ENCODE measurements at regions not wholly inside any gene's neighbourhood (a gene's known extent, or its start where the extent isn't known, plus 50 kb on each side); places are given as distances from the start of the nearest gene placed in this dataset.

GRCh38 chr11:101721270-101721669, 137.5 kb upstream of the TRPC6 start:
- TF ChIP-seq CTCF (IDR thresholded peaks at IDR 0.05), result no peak
- TF ChIP-seq POLR2A (IDR thresholded peaks at IDR 0.05), result no peak

All from prostate gland (tissue), 2 donors.